NB4 (cell line): ENCODE measurements at regions not wholly inside any gene's neighbourhood (a gene's known extent, or its start where the extent isn't known, plus 50 kb on each side); places are given as distances from the start of the nearest gene placed in this dataset.

Experiments
- CTCF ChIP-seq: IDR thresholded peaks from one replicate; pipeline ENCODE4 v1.5.1; 2012; ENCODE audit warnings: low read depth, low read length
- MAX ChIP-seq: IDR thresholded peaks from 2 replicates; pipeline ENCODE4 v1.6.1; 2011; ENCODE audit warnings: low read depth, low read length
- MYC ChIP-seq: IDR thresholded peaks from 2 replicates; pipeline ENCODE4 v1.6.1; 2011; ENCODE audit warnings: low read depth, low read length
- POLR2A ChIP-seq: IDR thresholded peaks from 2 replicates; pipeline ENCODE4 v1.6.1; 2011; ENCODE audit warnings: mild to moderate bottlenecking; ENCODE audit not compliant: insufficient read length; ENCODE audit errors: extremely low read depth

GRCh38 chr13:64770743-64771142 is 2459.4 kb downstream of the PCDH9 start:
- TF ChIP-seq CTCF, result no peak
- no peak for TF ChIP-seq POLR2A
- no peak for TF ChIP-seq MAX
- no peak for TF ChIP-seq MYC
